ENCODE measurements at regions not wholly inside any gene's neighbourhood (a gene's known extent, or its start where the extent isn't known, plus 50 kb on each side); places are given as distances from the start of the nearest gene placed in this dataset.
"Not testable (repeated sequence)": the region's sequence is repeated elsewhere in the genome, so short reads cannot be mapped to it uniquely, and the experiment has no call there.

GRCh38 chr4:127496875-127497274 lies 135.9 kb upstream of the INTU start:
- TF ChIP-seq, protein P1, sequence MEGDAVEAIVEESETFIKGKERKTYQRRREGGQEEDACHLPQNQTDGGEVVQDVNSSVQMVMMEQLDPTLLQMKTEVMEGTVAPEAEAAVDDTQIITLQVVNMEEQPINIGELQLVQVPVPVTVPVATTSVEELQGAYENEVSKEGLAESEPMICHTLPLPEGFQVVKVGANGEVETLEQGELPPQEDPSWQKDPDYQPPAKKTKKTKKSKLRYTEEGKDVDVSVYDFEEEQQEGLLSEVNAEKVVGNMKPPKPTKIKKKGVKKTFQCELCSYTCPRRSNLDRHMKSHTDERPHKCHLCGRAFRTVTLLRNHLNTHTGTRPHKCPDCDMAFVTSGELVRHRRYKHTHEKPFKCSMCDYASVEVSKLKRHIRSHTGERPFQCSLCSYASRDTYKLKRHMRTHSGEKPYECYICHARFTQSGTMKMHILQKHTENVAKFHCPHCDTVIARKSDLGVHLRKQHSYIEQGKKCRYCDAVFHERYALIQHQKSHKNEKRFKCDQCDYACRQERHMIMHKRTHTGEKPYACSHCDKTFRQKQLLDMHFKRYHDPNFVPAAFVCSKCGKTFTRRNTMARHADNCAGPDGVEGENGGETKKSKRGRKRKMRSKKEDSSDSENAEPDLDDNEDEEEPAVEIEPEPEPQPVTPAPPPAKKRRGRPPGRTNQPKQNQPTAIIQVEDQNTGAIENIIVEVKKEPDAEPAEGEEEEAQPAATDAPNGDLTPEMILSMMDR (IDR thresholded peaks at IDR 0.05) = not testable (repeated sequence)
- TF ChIP-seq POLR2A (IDR thresholded peaks at IDR 0.05) = not testable (repeated sequence)
